Smooth muscle cell (in vitro differentiated cells): ENCODE measurements at regions not wholly inside any gene's neighbourhood (a gene's known extent, or its start where the extent isn't known, plus 50 kb on each side); places are given as distances from the start of the nearest gene placed in this dataset.

Experiments used
- DNase-seq: peaks from one replicate; lab custom pipeline; 2025; ENCODE audit not compliant: unreplicated experiment; lab: John Stamatoyannopoulos, UW
- H2AFZ ChIP-seq: fragments of 200-600 bp; sonication (generic); 2 replicates; pipeline ENCODE4 v1.6.0; 2016; ENCODE audit warnings: antibody characterized with exemption, low read depth, mild to moderate bottlenecking
- H3F3A ChIP-seq: fragments of 200-600 bp; sonication (generic); 2 replicates; pipeline ENCODE4 v1.6.0; 2017; ENCODE audit warnings: antibody characterized with exemption, low read depth
- H3K27ac ChIP-seq: fragments of 200-600 bp; sonication (generic); 2 replicates; pipeline ENCODE4 v1.5.1; 2016; ENCODE audit warnings: low read depth, mild to moderate bottlenecking
- H3K27me3 ChIP-seq: fragments of 200-600 bp; sonication (generic); 2 replicates; pipeline ENCODE4 v1.6.1; 2016; ENCODE audit warnings: low read depth, mild to moderate bottlenecking
- H3K36me3 ChIP-seq: fragments of 200-600 bp; sonication (generic); 2 replicates; pipeline ENCODE4 v1.5.1; 2016; ENCODE audit warnings: low read depth
- H3K4me1 ChIP-seq: fragments of 200-600 bp; sonication (generic); 2 replicates; pipeline ENCODE4 v1.5.1; 2016; ENCODE audit warnings: low read depth
- H3K4me2 ChIP-seq: fragments of 200-600 bp; sonication (generic); 2 replicates; pipeline ENCODE4 v1.6.0; 2016; ENCODE audit warnings: mild to moderate bottlenecking
- H3K4me3 ChIP-seq: fragments of 200-600 bp; sonication (generic); 2 replicates; pipeline ENCODE4 v1.5.1; 2016; ENCODE audit warnings: mild to moderate bottlenecking
- H3K79me2 ChIP-seq: fragments of 200-600 bp; sonication (generic); 2 replicates; pipeline ENCODE4 v1.6.0; 2016; ENCODE audit warnings: low read depth, mild to moderate bottlenecking
- H3K9ac ChIP-seq: fragments of 200-600 bp; sonication (generic); 2 replicates; pipeline ENCODE4 v1.6.0; 2016; ENCODE audit warnings: low read depth
- H3K9me3 ChIP-seq: fragments of 200-600 bp; sonication (generic); replicated peaks from 2 replicates; pipeline ENCODE4 v1.5.1; 2016; ENCODE audit warnings: low read depth
- H4K20me1 ChIP-seq: fragments of 200-600 bp; sonication (generic); 2 replicates; pipeline ENCODE4 v1.6.0; 2016; ENCODE audit warnings: low read depth
- WGBS: methylation state at CpG from one replicate; pipeline ENCODE4 v1.1.7; 2016; ENCODE audit warnings: low lambda C conversion rate; 5-methylcytosine and 5-hydroxymethylcytosine counted together
- TF ChIP-seq, protein P1 (sequence below): fragments of 200-600 bp; sonication (generic); IDR thresholded peaks from 2 replicates; pipeline ENCODE4 v1.5.1; 2017; ENCODE audit warnings: borderline replicate concordance, mild to moderate bottlenecking, antibody characterized with exemption; ENCODE audit not compliant: insufficient read depth, poor library complexity, severe bottlenecking

DNA sequence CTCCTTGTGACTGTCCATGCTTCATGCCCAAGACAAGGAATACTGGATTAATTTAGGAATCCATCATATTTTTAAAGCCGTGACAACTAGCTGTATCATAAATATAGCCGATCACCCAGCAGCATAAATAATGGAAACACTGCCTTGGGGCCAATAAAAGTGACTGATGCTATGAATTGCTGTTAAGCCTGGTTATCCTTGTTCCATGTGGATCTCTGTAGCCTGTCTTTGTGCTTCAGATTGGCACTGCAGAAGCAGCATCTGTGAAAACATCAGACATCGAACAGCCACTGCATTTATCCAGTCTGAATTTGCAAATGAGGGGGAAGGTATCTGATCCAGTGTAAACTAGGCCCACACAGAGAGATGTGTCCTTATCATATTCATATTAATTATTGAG lies 1181.8 kb downstream of the SORCS1 start:
- no peaks in the 10 kb centered on the region for H3K9me3 ChIP-seq
- H3K4me3 ChIP-seq: no peak overlapping the region
- no peak overlapping the region for H2AFZ ChIP-seq
- H3K27me3 ChIP-seq: no peaks in the 10 kb centered on the region
- no peaks in the 10 kb centered on the region for H3K4me1 ChIP-seq
- DNase-seq: no peak
- H4K20me1 ChIP-seq: no peaks in the 10 kb centered on the region
- H3K79me2 ChIP-seq: no peaks in the 10 kb centered on the region
- no peak overlapping the region for H3K4me2 ChIP-seq
- H3K27ac ChIP-seq: no peak overlapping the region
- no peaks in the 10 kb centered on the region for H3F3A ChIP-seq
- H3K36me3 ChIP-seq: no peaks in the 10 kb centered on the region
- H3K9ac ChIP-seq: no peak overlapping the region
- WGBS: 84% methylated on average over 3 of the region's 3 CpGs
- TF ChIP-seq, protein P1, sequence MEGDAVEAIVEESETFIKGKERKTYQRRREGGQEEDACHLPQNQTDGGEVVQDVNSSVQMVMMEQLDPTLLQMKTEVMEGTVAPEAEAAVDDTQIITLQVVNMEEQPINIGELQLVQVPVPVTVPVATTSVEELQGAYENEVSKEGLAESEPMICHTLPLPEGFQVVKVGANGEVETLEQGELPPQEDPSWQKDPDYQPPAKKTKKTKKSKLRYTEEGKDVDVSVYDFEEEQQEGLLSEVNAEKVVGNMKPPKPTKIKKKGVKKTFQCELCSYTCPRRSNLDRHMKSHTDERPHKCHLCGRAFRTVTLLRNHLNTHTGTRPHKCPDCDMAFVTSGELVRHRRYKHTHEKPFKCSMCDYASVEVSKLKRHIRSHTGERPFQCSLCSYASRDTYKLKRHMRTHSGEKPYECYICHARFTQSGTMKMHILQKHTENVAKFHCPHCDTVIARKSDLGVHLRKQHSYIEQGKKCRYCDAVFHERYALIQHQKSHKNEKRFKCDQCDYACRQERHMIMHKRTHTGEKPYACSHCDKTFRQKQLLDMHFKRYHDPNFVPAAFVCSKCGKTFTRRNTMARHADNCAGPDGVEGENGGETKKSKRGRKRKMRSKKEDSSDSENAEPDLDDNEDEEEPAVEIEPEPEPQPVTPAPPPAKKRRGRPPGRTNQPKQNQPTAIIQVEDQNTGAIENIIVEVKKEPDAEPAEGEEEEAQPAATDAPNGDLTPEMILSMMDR: no peak

DNA sequence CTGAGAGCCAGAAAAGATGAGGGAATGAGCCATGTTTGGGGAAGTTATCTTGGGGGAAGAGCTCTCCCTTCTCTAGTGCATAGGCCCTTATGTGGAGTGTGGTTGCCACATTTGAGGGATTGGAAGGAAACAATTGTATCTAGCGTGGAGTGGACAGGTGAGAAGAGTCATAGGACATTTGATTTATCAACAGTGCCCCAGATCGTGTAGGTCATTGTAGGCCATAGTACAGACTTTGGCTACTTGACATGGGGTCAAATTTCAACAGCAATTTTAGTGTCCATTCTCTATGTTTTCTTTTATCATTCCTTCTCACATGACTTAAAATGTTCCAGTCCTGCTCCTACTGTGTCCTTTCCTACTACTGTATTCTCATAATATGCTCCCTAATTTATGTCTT lies 1182.8 kb downstream of the SORCS1 start:
- no peak overlapping the region for H3K4me2 ChIP-seq
- 86% methylated on average over 2 of the region's 2 CpGs for WGBS

DNA sequence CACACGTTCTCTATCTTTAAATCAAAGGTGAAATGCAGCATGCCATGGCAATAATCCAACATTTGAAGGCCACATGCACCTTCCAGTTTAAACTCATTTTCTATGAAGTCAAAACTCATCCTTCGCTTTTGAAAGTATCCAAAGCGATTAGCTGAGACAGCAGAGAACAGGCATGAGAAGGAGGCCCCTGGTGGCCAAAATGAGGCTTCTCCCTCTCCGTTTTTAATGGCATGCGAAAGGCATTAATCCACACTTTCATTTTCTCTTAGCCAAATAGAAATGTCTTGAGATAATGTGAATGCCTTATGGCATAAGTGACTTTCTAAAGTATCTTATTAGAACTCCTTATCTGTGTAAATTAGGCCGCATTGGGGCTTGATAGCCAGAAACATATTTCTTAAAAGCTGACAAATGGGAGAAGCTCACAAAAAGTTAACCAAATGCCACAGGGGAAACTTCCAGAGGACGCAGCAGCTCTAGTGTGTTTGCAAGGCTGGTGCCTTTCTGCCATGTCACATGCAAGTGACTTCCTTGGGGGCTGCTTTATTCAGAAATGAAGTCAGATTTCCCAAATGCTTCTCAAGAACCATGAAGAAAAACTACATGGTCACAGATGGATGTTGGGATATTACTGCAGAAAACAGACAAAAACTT lies 1189.6 kb downstream of the SORCS1 start:
- Histone ChIP-seq H3K4me3 (peak overlapping the region; percentile 34), H2AFZ (peak overlapping the region; percentile 56), H3K36me3 (no peaks in the 10 kb centered on the region), H3K9ac (no peak overlapping the region), H3K79me2 (no peaks in the 10 kb centered on the region), H3F3A (no peaks in the 10 kb centered on the region), H3K27ac (no peak overlapping the region), H3K27me3 (no peaks in the 10 kb centered on the region), H3K4me1 (peaks cover 19% of the 10 kb centered on the region), H3K9me3 (no peaks in the 10 kb centered on the region), H3K4me2 (peak overlapping the region; percentile 78), H4K20me1 (no peaks in the 10 kb centered on the region)
- TF ChIP-seq, protein P1: peak; percentile 58
- whole genome bisulfite sequencing: 40% methylated on average over 7 of the region's 7 CpGs
- no peak for DNase-seq

More for the DNA sequence above, 1182.8 kb downstream of the SORCS1 start:
- H3K27ac ChIP-seq: no peak overlapping the region
- no peak overlapping the region for H3K4me3 ChIP-seq
- H4K20me1 ChIP-seq: no peaks in the 10 kb centered on the region
- no peak for DNase-seq
- H3K4me1 ChIP-seq: no peaks in the 10 kb centered on the region
- no peaks in the 10 kb centered on the region for H3K27me3 ChIP-seq
- no peaks in the 10 kb centered on the region for H3K79me2 ChIP-seq
- no peaks in the 10 kb centered on the region for H3K36me3 ChIP-seq
- H3F3A ChIP-seq: no peaks in the 10 kb centered on the region
- no peaks in the 10 kb centered on the region for H3K9me3 ChIP-seq
- no peak overlapping the region for H3K9ac ChIP-seq
- TF ChIP-seq, protein P1: no peak
- H2AFZ ChIP-seq: no peak overlapping the region

DNA sequence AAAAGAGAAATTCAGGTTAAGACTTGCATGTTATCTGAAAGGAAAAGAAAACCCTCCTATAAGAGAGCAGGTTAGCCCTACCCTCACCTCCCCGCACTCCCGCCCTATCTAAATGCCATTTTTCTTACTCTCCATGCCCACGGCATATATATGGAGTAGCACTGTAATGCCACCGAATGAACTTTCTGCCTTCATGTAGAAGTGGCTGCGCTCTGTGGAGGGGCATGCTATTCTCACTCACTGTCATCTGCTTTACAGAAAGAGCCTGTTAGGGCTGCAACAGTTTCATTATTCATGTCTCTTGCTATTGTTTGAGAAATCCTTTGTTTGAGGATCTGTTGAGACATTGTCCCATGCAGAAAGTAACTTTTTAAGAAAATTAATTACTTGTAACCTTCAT lies 1190.6 kb downstream of the SORCS1 start:
- Histone ChIP-seq H3K36me3 (no peaks in the 10 kb centered on the region), H4K20me1 (no peaks in the 10 kb centered on the region), H3K9ac (no peak overlapping the region), H3K79me2 (no peaks in the 10 kb centered on the region), H3K27ac (no peak overlapping the region), H2AFZ (no peak overlapping the region), H3F3A (no peaks in the 10 kb centered on the region), H3K4me3 (no peak overlapping the region), H3K4me2 (no peak overlapping the region), H3K9me3 (no peaks in the 10 kb centered on the region), H3K27me3 (no peaks in the 10 kb centered on the region), H3K4me1 (peaks cover 19% of the 10 kb centered on the region)
- DNase-seq: no peak
- TF ChIP-seq, protein P1: no peak
- 98% methylated on average over 5 of the region's 5 CpGs for WGBS
